ENCODE measurements at regions not wholly inside any gene's neighbourhood (a gene's known extent, or its start where the extent isn't known, plus 50 kb on each side); places are given as distances from the start of the nearest gene placed in this dataset.

DNA sequence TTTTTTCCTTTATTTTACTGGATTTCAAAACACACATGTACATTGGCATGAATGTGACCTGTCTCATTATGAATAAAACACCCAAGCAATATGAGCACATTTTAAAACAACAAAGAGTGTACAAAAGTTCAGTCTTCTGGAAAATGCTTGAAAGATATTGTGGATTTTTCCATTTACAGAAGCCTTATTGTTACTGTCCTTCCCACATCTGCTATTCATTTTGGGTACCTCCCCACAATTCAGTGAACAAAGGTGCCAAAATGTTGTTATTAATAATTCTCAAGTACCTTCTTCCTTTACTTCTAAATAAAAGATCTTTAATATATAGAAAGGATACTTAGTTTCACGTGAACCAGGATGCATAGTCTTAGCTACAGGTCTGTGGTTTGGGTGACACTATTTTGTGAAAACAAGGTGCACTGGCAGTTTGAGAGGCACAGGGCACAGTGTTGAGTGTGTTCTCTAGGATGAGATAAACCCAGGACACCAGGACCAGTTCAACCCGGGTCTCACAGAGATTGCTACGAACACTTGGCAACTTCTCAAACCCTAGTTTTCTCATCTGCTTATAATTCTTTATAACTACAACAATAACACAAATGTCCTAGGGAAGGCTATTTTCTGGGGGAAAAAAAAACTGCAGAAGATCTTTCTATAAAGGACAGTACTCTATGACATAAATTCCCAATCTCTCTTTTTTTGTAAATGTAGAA is 84.5 kb upstream of the GALNT5 start (continued):
- no peak for TF ChIP-seq JUNB (IDR thresholded peaks at IDR 0.05; ENCODE audit: unreplicated experiment)
- TF ChIP-seq, protein P1, sequence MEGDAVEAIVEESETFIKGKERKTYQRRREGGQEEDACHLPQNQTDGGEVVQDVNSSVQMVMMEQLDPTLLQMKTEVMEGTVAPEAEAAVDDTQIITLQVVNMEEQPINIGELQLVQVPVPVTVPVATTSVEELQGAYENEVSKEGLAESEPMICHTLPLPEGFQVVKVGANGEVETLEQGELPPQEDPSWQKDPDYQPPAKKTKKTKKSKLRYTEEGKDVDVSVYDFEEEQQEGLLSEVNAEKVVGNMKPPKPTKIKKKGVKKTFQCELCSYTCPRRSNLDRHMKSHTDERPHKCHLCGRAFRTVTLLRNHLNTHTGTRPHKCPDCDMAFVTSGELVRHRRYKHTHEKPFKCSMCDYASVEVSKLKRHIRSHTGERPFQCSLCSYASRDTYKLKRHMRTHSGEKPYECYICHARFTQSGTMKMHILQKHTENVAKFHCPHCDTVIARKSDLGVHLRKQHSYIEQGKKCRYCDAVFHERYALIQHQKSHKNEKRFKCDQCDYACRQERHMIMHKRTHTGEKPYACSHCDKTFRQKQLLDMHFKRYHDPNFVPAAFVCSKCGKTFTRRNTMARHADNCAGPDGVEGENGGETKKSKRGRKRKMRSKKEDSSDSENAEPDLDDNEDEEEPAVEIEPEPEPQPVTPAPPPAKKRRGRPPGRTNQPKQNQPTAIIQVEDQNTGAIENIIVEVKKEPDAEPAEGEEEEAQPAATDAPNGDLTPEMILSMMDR (conservative IDR thresholded peaks at IDR 0.05; ENCODE audit: low read depth in 2 of 2): no peak

DNA sequence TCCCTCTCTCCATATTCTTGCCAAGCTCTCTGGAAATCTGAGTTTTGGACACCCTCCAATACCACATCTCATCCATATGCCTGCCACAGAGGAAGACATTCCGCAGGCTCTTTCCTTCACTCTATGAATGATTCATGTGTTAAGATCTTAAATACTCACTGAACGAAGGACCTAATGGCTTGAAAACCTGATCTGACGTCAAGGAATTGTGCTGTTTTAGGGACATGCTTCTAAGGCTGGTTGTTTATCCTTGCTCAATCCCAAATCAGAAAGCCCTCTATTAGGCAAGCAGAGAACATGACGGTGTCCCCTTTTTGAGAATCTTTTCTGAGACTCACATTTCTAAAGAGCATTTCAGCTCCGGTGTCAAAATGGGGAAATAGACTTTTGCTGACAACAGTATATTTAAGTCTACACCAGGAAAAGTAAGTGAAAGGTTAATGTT is 83.7 kb upstream of the GALNT5 start:
- H3K27me3 Mint-ChIP-seq (ENCODE audit: insufficient read depth, low read depth, poor library complexity): no peaks in the 10 kb centered on the region
- Histone ChIP-seq H3K9me2 (ENCODE audit: insufficient read depth) (0 out of 2 replicates have a peak, but pooled peaks cover 5% of the 10 kb centered on the region), H3K4me1 (ENCODE audit: insufficient read depth) (no peaks in the 10 kb centered on the region), H4K20me1 (replicated peaks; ENCODE audit: insufficient read depth) (no peaks in the 10 kb centered on the region), H3K27me3 (ENCODE audit: insufficient read depth) (no peaks in the 10 kb centered on the region), H3K36me3 (ENCODE audit: insufficient read depth) (no peaks in the 10 kb centered on the region), H2AFZ (0 out of 2 replicates have a peak overlapping the region, but pooled peaks have one; percentile 2), H3F3A (replicated peaks; ENCODE audit: low read depth) (no peaks in the 10 kb centered on the region), H3K79me2 (replicated peaks; ENCODE audit: insufficient read depth) (no peaks in the 10 kb centered on the region), H3K4me3 (no peak overlapping the region), H3K27ac (ENCODE audit: low read depth) (no peak overlapping the region), H3K4me2 (no peak overlapping the region)
- no peaks in the 10 kb centered on the region for H3K9me3 Mint-ChIP-seq
- DNase-seq (ENCODE audit: low spot score) (no peak), ATAC-seq (no peak)
- H3K4me3 Mint-ChIP-seq: no peak overlapping the region
- H3K4me1 Mint-ChIP-seq: no peaks in the 10 kb centered on the region
- H3K36me3 Mint-ChIP-seq (ENCODE audit: low read depth): peaks cover 2% of the 10 kb centered on the region; the same call in 1 of the 3 replicates
- H3K27ac Mint-ChIP-seq: no peak overlapping the region
- TF ChIP-seq, protein P2, sequence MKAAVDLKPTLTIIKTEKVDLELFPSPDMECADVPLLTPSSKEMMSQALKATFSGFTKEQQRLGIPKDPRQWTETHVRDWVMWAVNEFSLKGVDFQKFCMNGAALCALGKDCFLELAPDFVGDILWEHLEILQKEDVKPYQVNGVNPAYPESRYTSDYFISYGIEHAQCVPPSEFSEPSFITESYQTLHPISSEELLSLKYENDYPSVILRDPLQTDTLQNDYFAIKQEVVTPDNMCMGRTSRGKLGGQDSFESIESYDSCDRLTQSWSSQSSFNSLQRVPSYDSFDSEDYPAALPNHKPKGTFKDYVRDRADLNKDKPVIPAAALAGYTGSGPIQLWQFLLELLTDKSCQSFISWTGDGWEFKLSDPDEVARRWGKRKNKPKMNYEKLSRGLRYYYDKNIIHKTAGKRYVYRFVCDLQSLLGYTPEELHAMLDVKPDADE (IDR thresholded peaks at IDR 0.05): no peak
- TF ChIP-seq ZNF331 (CRISPR knock-in tag; IDR thresholded peaks at IDR 0.05; ENCODE audit: low read depth): no peak
- TF ChIP-seq, protein P3, sequence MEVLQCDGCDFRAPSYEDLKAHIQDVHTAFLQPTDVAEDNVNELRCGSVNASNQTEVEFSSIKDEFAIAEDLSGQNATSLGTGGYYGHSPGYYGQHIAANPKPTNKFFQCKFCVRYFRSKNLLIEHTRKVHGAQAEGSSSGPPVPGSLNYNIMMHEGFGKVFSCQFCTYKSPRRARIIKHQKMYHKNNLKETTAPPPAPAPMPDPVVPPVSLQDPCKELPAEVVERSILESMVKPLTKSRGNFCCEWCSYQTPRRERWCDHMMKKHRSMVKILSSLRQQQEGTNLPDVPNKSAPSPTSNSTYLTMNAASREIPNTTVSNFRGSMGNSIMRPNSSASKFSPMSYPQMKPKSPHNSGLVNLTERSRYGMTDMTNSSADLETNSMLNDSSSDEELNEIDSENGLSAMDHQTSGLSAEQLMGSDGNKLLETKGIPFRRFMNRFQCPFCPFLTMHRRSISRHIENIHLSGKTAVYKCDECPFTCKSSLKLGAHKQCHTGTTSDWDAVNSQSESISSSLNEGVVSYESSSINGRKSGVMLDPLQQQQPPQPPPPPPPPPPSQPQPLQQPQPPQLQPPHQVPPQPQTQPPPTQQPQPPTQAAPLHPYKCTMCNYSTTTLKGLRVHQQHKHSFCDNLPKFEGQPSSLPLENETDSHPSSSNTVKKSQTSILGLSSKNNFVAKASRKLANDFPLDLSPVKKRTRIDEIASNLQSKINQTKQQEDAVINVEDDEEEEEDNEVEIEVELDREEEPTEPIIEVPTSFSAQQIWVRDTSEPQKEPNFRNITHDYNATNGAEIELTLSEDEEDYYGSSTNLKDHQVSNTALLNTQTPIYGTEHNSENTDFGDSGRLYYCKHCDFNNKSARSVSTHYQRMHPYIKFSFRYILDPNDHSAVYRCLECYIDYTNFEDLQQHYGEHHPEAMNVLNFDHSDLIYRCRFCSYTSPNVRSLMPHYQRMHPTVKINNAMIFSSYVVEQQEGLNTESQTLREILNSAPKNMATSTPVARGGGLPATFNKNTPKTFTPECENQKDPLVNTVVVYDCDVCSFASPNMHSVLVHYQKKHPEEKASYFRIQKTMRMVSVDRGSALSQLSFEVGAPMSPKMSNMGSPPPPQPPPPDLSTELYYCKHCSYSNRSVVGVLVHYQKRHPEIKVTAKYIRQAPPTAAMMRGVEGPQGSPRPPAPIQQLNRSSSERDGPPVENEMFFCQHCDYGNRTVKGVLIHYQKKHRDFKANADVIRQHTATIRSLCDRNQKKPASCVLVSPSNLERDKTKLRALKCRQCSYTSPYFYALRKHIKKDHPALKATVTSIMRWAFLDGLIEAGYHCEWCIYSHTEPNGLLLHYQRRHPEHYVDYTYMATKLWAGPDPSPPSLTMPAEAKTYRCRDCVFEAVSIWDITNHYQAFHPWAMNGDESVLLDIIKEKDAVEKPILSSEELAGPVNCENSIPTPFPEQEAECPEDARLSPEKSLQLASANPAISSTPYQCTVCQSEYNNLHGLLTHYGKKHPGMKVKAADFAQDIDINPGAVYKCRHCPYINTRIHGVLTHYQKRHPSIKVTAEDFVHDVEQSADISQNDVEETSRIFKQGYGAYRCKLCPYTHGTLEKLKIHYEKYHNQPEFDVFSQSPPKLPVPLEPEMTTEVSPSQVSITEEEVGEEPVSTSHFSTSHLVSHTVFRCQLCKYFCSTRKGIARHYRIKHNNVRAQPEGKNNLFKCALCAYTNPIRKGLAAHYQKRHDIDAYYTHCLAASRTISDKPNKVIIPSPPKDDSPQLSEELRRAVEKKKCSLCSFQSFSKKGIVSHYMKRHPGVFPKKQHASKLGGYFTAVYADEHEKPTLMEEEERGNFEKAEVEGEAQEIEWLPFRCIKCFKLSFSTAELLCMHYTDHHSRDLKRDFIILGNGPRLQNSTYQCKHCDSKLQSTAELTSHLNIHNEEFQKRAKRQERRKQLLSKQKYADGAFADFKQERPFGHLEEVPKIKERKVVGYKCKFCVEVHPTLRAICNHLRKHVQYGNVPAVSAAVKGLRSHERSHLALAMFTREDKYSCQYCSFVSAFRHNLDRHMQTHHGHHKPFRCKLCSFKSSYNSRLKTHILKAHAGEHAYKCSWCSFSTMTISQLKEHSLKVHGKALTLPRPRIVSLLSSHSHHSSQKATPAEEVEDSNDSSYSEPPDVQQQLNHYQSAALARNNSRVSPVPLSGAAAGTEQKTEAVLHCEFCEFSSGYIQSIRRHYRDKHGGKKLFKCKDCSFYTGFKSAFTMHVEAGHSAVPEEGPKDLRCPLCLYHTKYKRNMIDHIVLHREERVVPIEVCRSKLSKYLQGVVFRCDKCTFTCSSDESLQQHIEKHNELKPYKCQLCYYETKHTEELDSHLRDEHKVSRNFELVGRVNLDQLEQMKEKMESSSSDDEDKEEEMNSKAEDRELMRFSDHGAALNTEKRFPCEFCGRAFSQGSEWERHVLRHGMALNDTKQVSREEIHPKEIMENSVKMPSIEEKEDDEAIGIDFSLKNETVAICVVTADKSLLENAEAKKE (CRISPR knock-in tag; IDR thresholded peaks at IDR 0.05): no peak
- no peak for TF ChIP-seq CREB1 (CRISPR knock-in tag; IDR thresholded peaks at IDR 0.05; ENCODE audit: low read depth)
- TF ChIP-seq STAT1 (IDR thresholded peaks at IDR 0.05; ENCODE audit: unreplicated experiment): no peak
- TF ChIP-seq EZH2 (IDR thresholded peaks at IDR 0.05; ENCODE audit: low read depth, unreplicated experiment): no peak
- TF ChIP-seq NANOG (IDR thresholded peaks at IDR 0.05; ENCODE audit: borderline replicate concordance): no peak
- TF ChIP-seq JUNB (IDR thresholded peaks at IDR 0.05; ENCODE audit: unreplicated experiment): no peak
- no peak for TF ChIP-seq POLR2AphosphoS5 (IDR thresholded peaks at IDR 0.05; ENCODE audit: low read depth)
- no peak for TF ChIP-seq ZNF114 (CRISPR knock-in tag; IDR thresholded peaks at IDR 0.05)
- TF ChIP-seq EZH2phosphoT487 (IDR thresholded peaks at IDR 0.05; ENCODE audit: unreplicated experiment): no peak
